Activated T-cell treated with anti-CD3 and anti-CD28 coated beads, Interleukin-2, amount 50 U/mL, for 1 hour (primary cell): ENCODE measurements at regions not wholly inside any gene's neighbourhood (a gene's known extent, or its start where the extent isn't known, plus 50 kb on each side); places are given as distances from the start of the nearest gene placed in this dataset.
A peak's percentile ranks its signal among the peaks of the same experiment; 100 is the strongest.
"Not testable (repeated sequence)": the region's sequence is repeated elsewhere in the genome, so short reads cannot be mapped to it uniquely, and the experiment has no call there.

Source experiments
- DNase-seq: peaks from one replicate; pipeline ENCODE4 v3.0.0-alpha.2; 2020

DNA sequence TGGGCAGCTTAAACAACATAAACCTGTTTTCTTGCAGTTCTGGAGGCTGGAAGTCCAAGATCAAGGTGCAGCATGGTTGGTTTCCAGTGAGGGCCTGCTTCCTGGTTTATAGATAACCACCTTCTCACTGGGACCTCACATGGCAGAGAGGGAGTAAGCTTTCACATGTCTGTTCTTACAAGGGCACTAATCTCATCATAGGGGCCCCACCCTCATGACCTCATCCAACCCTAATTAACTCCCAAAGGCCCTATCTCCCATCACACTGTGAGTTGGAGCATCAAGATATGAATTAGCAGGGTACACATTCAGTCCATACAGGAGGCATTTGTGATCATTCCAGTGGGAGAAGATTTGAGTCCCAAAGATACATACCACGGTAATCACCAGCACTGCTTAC is 50.5 kb upstream of the GRIN2A start:
- no peak for DNase-seq

DNA sequence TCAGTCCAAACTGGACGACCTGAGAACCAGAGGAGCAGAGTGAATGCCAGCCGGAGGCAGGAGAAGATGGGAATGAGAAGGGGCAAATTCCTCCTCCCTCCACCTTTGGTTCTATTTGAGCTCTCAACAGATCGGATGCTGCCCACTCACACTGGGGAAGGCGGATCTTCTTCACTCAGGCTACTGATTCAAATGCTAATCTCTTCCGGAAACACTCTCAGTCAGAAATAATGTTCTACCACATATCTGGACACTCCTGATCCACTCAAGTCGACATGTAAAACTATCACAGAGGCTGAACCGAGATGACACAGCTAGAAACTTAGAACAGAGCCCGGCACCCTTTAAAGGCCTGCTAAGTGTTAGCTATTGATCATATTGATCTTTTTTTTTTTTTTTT is 57.4 kb upstream of the GRIN2A start:
- DNase-seq: no peak

DNA sequence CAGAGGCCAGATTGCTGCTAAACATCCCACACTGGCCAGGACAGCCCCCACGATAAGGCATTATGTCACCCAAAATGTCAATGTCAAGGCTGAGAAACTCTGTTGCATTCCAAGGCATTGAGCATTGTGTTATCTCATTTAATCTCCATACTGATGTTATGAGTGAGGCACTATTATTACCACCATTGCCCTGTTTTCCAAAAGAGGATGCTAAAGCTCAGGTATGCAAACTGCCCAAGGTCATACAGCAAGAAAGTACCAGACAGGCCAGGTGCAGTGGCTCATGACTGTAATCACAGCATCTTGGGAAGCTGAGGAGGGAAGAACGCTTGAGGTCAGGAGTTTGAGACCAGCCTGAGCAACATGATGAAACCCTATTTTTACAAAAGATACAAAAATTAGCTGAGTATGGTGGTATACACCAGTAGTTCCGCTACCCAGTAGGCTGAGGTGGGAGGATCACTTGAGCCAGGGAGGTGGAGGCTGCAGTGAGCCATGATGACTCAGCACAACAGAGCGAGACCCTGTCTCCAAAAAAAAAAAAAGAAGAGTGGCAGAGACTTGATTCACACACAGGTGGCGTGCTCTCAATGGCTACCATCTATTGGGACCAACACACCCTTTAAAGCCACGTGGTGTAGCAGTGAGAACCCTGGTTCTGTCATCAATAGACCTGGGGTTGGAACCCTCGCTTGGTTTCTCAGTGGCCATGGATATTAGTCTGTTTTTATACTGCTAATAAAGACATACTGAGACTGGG is 58.8 kb upstream of the GRIN2A start:
- DNase-seq: no peak

DNA sequence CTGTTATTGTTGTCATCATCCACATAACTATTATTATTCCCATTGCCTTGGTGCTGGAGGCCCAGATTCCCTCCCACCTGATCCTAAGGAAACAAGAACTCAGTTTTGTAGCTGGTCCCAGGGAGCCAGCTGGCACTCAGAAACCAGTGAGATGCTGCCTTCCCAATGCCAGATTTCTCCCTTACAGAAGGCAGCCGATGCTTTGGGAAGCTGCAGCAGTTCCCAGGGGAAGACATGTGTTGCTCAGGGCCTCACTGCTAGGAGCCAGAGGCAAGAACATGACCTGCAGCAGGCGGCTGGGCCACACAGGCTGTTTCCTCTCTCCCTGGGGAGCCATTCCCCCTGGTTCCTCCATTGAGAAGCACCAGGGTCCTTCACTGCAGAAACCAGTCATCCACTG is 59.9 kb upstream of the GRIN2A start:
- DNase-seq: no peak

DNA sequence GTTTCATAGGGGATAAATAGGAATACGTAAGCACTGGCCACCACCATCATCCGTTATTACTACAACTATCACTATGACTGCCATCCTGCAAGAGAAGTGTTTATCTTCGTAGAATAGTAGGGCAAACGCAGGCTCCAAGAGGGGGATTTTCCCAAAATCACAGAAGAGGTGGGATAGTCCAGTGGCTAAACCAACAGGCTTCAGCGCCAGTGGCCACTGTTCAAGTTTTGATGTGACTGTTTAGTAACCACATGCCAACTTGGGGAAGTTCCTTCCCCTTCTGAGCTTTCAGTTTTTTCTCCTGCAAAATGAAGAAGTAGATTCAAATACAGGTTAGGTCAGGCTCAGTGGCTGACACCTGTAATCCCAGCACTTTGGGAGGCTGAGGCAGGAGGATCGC is 60.7 kb upstream of the GRIN2A start:
- DNase-seq: no peak

DNA sequence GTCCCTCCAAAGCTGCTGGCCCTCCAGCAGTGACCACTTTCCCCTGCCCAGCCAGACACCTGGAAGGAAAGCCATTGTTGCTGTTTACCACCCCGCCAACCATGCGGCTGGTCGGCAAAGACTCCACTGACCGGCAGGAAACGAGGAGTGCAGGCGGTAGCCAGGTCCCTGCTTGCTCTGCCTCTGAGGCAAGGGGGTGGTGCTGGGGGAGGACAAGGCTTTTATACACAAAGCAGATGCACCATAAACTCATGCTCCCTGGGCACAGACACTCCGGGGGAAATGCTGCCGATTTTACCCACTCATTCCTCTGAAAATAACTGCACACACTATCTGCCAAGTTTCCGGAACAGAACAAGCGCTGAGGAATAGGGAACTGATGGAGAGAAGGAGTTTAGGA is 62.8 kb upstream of the GRIN2A start:
- DNase-seq: no peak

DNA sequence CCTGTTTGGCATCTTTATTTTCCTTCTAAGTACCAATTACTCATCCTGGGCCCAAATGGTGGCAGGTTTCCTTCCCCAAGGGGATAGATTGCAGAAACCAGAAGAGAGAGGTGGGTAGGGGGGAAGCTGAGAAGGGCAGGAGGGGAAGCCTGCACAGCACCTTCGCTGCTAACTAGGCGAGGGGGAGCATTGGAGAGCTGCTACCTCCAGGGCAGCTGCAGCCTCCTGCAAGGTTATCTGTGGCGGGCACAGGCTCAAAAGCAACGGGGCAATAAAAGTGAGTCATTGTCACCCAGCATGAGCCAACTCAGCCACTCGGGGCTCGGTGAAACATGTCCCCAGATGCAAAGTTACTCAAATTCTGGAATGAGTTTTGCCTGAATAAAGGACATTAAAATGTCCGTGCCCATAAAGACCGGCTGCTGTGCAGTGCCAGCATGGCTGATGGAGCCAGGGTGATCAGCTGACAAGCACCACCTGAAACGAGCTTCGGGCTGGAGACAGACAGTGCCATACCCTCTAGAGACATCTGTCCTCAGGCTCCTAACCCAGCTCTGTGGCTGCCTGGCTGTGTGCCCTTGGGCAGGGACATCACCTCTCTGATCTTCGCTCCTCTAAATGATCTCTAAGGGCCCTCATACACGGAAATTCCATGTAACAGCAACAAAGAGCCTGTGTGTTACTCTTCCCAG is 68.1 kb upstream of the GRIN2A start:
- DNase-seq: no peak

DNA sequence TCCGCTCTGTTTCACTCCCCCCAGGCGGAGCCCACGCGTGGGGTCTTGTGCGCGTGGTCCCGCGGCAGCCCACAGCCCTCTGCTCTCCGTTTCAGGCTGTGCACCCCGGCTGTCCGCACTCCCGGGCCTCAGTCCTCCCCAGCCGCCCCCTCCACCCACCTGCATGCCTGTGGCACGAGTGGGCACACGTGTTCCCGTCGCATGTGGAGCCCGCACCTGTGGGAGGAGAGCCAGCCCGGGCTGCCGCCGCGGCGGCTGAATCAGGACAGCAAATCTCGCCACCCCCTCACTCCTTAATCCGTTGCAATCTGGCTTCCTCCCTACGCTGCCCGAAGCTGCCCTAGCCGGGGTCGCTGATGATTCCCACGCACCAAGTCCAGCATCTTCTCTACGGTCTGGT is 69.9 kb upstream of the GRIN2A start:
- DNase-seq: no peak

DNA sequence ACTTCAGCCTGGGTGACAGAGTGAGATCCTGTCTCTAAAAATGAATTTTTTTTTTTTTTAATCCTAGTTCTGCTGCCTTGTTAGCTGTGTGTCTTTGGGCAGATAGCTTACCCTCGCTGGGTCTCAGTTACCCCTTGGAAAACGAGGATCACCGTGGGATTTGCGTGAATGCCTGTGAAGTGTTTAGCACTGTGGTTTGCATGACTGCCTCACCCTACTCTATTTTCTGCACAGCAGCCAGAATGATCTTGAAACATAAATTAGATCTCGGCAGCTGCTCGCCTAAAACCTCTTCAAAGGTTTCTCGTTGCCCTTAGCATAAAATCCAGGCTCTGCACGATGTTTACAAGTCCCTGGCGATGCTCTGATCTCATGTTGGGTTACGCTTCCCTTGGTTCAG is 71.2 kb upstream of the GRIN2A start:
- DNase-seq: no peak

DNA sequence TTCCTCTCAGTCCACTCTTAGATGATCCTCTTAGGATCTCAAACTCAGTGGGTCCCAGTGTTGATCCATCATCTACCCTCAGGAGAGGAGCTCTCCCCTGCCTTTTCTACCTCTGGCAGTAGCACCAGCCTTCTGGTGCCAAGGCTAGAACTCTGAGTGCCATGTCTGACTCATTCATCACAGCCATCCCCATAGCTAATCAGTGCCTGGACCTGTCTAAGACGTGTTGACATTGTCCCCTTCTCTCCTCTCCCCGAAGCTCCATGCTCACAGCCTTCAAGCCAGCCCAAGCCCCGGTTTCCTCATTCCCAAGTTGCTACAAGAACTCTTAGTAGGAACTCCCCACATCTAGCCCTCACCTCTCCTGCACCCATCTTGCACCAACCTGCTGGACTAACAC is 73.5 kb upstream of the GRIN2A start:
- DNase-seq: no peak

DNA sequence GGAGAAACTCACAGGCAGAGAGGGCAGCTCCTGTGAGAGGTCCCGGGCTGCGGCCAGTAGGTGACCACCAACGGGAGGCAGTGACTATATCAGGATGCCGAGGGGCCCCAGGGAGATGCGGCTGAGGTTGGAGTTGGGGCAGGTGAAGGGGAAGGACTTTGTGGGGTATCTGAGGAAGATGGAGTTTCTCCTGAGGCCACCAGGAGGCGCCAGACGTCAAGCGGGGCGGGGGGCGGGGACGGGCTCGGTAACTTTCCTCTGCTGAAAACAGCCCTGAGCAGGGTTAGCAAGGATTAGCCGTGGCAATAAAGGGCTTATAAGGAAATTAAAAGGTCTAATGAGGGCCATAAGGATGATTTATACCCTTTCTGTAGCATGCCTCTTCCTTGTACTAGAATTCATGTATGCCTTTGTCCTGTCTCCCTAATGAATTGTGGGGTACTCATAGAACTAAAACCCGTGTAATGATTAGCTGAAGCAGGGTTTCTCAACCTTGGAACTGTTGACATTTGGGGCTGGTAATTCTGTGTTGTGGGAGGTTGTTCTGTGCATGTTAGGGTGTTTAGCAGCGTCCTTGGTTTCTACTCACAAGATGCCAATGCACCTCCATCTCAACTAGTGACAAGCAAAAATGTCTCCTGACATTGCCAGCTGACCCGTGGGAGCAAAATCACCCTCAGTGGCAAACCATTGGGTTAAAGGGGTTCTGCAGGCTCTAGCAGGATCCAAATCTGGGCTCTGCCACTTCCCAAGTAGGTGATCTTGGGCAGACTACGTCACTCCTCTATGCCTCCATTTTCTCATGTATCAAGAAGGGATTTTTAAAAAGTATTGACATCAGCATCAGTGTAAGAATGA is 74.8 kb upstream of the GRIN2A start:
- DNase-seq: peak; percentile 39

DNA sequence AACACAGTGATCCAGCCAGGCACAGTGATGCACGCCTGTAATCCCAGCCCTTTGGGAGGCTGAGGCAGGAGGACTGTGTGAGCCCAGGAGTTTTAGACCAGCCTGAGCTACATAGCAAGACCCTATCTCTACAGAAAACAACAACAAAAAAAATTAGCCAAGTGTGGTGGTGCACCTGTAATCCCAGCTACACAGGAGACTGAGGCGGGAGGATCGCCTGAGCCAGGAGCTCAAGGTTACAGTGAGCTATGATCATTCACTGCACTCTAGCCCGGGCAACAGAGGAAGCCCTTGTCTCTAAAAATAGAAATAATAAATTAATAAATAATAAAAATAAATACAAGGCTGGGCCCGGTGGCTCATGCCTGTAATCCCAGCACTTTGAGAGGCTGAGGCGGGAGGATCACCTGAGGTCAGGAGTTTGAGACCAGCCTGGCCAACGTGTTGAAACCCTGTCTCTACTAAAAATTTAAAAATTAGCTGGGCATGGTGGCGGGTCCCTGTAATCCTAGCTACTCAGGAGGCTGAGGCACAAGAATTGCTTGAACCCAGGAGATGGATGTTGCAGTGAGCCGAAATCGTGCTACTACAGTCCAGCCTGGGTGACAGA is 75.5 kb upstream of the GRIN2A start:
- DNase-seq: not testable (repeated sequence)

DNA sequence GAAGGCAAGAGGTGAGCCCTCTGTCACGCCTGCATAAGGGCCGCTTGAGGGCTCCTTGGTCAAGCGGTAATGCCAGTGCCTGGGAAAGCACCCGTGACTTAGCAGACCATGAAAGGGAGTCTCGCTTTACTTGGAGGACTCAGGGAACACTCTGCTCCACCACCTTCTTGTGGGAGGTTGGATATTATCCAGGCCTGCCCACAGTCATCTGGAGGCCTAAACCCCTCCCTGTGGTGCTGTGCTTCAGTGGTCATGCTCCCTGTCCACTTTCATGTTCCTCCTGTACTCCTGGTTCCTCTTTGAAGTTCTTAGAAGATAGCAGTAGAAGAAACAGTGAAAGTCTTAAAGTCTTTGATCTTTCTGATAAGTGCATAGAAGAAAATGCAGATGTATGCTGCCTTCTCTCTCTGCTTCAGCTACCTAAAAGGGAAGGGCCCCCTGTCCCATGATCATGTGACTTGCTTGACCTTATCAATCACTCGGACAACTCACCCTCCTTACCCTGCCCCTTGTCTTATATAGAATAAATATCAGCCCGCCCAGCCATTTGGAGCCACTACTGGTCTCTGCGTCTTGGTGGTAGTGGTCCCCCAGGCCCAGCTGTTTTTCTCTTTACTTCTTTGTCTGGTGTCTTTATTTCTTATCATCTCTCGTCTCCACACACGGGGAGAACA is 76.8 kb upstream of the GRIN2A start:
- not testable (repeated sequence) for DNase-seq

DNA sequence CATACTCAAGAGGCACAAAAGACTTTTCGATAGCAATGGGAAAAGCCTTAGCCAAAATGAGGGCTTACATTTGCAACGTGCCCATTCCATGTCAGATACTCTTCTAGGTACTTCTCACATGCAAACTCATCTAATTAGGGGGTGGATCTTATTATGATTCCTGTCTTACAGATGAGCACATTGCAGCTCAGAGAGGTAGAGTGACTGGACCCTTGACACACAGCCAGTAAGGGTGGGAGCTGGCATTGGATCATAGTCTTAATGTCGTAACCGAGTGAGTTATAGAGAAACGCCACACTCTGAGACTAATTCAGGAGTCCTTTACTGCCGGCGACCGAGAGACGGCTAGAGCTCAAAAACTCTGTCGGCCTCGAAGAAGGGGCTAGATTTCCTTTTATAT is 78.8 kb upstream of the GRIN2A start:
- DNase-seq: no peak

DNA sequence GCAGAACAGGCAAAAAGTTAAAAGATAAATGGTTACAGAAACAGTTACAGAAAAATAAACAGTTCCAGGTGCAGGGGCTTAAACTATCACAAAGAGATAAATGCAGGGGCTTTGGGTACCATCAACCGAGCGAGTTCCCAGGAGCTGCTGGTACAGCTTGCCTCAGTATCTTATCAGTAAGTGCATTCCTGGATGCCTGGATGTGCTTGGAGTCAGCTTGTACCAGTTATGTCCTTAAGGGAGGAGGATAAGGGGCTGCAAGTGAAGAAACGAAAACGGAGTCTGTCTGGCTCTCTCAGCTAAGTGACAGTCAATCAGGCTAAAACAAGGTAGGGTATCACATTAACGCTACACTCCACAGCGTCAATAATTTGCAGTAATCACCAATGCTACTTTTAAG is 79.3 kb upstream of the GRIN2A start:
- not testable (repeated sequence) for DNase-seq

DNA sequence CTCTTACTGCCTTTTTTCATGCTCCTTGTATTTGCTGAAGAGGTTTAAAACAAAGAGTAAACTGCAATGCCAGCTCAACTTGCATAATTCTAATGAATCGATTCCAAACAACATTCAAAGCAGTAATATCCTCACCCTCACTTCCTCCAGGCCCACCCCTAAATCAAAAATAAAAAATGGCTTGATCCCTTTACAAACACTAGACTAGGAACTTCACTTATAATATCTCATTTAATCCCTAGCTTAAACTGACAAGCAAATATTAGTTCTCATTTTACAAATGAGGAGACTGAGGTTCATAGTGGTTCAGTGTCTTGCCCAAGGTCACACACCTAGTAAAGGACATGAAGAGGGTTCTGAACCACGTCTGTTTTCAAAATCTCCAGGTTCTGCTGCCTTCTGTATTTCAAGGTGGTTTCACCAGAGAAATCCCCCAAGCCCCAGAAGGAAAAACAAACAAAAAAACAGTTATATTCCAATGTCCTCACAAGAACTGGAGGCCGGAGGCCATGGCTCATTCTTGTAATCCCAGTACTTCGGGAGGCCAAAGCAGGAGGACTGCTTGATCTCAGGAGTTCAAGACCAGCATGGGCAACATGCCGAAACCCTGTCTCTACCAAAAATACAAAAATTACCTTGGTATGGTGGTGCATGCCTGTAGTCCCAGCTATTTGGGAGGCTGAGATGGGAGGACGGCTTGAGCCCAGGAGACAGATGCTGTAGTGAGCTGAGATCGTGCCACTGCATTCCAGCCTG is 80.3 kb upstream of the GRIN2A start:
- DNase-seq: no peak

DNA sequence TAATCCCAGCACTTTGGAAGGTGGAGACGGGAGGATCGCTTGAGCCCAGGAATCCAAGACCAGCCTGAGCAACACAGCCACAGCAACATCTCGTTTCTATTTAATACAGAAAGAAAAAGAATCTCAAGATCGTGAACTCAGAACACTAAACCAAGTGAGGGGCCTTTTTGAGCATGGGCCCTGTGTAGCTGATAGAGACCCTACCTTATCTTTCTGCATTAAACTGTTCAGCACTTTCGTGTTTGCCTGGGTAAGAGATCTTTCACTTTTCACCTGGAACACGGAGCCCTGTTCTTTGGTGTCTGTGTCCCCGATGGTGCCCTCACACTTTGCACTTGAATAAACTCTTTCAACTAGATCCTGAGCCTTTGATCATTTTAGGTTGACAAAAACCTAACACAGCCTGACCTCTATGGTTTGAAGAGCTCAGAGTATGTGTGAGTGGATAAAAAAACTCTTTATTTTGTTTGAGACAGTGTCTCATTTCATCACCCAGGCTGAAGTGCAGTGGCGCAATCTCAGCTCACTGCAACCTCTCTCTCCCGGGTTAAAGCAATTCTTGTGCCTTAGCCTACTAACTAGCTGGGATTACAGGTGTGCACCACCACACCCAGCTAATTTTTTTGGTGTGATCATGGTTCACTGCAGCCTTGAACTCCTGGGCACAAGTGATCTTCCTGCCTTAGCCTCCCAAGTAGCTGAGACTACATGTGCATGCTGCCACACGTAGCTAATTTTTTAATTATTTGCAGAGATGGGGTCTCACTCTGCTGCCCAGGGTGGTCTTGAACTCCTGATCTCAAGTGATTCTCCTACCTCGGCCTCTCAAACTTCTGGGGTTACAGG is 83.8 kb upstream of the GRIN2A start:
- no peak for DNase-seq

DNA sequence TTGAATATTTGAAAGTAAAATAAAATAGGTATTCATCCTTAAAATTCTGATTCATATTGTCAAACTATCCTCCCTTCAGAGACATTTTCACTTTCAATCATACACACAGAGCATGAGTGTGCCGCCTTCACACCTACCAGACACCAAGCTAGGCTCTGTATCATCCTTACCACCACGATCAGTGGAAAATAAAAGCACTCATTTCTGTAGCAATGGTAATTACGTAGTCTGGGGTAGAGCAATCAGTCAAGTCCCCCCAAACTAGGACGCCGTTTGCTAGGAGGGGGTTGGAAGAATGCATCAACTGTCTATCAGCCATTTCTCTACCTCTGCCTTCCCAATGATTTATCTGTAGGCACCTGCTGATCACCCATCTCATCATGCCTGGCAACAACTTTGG is 84.6 kb upstream of the GRIN2A start:
- DNase-seq: no peak

DNA sequence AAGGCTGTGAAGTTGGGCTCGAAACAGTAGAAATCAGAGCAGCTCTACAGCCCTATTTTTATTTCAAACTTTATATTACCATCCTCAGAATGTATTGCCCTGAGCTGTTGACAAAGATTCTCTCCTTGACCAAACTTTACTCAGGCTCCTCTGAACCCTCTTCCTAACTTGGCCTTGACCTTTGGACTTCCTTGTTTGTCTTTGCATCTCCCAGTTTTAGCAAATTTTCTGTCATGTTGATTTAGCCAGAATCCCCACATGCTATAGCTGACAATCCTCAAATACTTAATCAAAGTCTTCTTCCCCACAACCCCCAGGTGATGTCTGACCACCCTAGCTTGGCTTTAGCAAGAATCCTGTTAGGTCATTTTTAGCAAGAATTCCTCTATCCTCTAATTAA is 87.4 kb upstream of the GRIN2A start:
- DNase-seq: no peak

DNA sequence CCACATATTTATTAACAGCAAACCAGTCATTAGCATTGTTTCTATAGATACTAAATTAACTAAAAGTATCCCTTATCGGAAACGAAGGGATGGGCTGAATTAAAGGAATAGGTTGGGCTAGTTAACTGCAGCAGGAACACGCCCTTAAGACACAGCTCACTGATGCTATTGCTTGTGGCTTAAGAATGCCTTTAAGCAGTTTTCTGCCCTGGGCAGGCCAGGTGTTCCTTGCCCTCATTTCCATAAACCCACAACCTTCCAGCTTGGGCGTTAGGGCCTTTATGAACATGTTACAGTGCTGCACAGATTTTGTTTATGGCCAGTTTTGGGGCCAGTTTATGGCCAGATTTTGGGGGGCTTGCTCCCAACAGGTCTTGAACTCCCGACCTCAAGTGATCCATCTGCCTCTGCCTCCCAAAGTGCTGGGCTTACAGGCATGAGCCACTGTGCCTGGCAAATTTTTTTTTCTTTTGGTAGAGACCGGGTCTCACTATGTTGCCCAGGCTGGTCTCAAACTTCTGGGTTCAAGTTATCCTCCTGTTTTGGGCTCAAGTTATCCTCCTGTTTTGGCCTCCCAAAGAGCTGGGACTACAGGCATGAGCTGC is 90.1 kb upstream of the GRIN2A start:
- DNase-seq: not testable (repeated sequence)
